GM21723 (cell line): ENCODE measurements at regions not wholly inside any gene's neighbourhood (a gene's known extent, or its start where the extent isn't known, plus 50 kb on each side); places are given as distances from the start of the nearest gene placed in this dataset.
"Not testable (repeated sequence)": the region's sequence is repeated elsewhere in the genome, so short reads cannot be mapped to it uniquely, and the experiment has no call there.

Experiments used
- ATAC-seq: cut with Tn5 transposase; IDR thresholded peaks from one replicate; pipeline ENCODE4 v1.9.1; 2021; ENCODE audit warnings: mild to moderate bottlenecking, moderate library complexity; ENCODE audit not compliant: unreplicated experiment

DNA sequence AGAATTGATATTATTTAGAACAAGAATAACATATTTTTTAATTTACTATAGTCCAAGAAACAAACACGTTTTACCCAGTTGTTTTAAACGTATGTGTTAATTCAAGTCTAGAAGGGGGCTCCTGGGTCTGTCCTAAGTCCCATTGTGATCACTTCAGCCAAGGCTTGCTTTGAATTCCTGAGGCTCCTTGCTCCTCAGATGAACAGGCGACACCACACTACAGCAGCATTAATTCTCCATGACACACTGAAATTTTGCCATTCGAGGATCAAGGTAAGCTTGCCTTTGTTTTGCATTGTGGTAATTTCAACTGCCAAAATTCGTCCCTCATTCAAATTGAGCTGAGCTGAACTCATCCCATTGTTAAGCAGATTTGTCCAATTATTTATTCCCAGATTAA is 1442.6 kb downstream of the SLITRK5 start:
- ATAC-seq: no peak

DNA sequence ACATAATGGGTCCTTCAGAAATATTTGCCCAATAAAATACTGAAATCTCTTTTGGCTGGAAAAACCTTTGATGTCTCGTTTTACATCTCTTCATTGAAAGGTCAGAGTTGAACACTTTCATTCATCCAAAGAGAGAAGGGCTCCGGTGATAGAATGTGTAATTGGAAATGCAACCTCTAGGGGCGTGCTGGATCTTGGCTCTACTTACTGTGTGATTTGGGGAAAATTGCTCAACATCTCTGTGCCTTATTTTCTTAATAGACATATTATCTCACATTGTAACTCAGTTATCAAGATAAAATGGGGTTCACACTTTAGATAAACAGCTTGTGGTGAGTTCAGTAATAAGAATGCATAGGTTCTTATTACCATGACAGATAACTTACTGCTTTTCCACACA is 1444.1 kb downstream of the SLITRK5 start:
- ATAC-seq: no peak

DNA sequence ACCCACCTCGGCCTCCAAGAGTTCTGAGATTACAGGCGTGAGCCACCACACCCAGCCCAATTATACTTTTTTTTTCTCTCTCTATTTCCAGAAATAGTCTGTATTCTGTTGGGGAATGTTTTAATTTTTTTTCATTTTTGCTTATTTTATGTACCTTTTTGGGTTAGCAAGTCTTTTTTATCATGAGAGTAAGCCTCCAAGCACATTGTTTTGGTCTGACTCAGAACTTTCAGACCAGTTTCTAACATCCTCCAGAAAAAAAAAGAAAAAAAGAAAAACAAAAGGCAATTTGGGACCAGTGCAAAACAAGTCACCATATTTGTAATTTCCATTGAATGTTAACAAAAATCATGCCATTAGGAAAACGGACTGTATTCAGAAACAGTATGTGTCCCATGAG is 1465.5 kb downstream of the SLITRK5 start:
- no peak for ATAC-seq

DNA sequence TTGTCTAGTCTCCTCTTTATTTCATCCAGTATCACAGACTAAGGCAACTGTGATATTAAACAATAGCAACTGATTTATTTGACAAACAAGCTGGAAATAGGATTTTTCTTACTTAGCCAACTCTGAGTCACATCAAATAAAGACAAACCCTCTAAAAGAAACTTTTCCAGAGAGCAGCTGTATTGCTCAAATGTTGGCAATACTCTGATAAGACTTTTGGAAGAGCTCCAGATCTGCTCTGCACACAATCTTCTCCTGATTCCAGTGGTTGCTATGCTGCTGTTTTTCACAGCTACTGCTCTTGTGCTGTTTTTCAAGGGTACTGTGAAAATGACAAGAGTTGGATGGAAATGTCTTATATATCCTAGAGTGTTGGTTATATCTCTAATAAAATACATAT is 1479.2 kb downstream of the SLITRK5 start:
- no peak for ATAC-seq

DNA sequence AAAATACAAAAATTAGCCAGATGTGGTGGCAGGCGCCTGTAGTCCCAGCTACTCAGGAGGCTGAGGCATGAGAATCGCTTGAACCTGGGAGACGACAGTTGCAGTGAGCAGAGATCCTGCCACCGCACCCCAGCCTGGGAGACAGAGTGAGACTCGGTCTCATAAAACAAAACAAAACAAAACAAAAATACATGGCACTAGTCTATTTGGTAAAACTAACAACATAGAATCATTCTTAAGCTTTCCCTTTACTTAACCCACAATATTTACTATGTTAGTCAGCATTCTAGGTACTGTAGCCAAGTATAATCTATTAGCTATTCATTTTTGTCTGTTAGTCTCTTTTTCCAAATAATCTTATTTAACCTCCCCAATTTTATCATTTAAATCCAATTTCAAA is 1482.8 kb downstream of the SLITRK5 start:
- ATAC-seq: no peak

DNA sequence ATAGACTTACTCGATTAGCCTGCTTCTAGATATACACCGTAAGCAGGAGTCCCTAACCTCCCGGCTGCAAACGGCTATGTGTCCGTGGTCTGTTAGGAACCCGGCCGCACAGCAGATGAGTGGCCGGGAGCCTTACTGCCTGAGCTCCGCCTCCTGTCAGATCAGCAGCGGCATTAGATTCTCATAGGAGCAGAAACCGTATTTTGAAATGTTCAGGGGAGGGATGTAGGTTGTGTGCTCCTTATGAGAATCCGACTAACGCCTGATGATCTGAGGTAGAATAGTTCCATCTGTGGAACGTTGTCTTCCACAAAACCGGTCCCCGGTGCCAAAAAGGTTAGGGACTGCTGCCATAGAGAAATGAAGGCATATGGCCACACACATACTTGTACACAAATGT is 1491.9 kb downstream of the SLITRK5 start:
- ATAC-seq: no peak

DNA sequence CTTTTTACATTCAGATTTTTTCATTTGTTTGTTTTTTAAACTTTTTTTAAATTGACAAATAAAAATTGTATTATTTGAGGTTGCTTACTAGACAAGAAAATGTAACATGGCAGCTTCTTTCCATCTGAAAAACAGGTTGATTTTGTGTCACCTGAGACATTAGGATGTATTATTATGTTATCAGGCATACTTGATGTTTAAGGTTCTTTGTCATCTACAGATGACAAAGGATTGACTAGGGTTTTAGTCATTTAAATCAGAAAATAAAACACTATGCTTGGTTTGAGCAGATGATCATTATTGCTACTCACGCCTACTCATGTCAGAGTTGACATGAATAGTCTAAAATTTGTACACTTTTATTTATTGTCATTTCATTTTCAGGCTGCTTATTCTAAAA is 1494.5 kb downstream of the SLITRK5 start:
- ATAC-seq: no peak

DNA sequence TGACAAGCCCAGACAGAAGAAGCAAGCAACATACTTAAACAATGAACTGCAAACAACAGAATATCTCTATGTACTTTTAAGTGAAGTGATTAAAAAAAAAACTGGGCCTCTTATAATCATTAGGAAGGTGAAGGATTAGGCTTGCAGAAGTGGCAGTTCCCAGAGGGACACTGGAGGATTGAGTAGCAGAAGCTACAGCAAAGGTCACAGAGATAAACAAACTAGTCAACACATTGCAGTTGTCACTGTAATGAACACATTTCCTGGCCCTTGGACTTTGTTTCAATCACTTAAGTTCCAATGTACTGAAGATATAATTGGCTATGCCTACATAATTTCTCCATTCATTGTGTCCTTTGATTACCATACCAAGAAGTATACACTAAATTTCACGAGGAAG is 1498.8 kb downstream of the SLITRK5 start:
- no peak for ATAC-seq

DNA sequence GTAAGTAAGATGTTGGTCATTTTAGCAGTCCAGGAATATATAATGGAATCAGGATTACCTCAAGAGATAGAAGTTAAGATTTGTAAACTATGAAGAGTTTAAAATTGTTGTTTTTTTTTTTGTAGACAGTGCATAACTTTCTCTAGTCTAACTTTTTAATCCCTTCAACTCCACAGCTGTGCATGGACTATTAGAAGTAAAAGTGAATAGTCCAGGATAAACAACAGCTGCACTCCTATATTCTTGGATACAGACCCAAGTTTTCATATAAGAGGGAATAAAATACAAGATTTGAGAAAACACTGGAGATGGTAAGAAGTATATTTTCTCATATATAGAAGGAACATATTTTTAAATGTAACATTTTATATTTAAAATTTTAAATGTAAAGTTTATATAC is 1509.9 kb downstream of the SLITRK5 start:
- no peak for ATAC-seq

DNA sequence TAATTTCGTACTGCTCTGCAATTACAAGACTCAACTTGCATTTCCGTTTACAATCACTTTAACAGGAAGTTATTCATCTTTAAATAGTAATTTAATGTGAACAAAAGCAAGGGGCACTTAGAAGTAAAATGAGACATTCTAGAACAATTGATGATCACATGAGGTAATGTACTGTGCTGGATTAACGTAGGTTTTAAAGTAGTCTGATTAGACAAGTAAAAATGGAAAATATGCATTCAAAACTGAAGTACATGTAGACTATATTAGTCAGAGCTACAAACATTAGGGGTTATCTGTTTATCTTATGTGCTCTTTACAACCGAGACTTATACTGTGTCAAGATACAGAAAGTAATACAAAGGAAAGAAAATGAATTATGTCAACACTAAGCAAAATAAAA is 1528.0 kb downstream of the SLITRK5 start:
- ATAC-seq: no peak

DNA sequence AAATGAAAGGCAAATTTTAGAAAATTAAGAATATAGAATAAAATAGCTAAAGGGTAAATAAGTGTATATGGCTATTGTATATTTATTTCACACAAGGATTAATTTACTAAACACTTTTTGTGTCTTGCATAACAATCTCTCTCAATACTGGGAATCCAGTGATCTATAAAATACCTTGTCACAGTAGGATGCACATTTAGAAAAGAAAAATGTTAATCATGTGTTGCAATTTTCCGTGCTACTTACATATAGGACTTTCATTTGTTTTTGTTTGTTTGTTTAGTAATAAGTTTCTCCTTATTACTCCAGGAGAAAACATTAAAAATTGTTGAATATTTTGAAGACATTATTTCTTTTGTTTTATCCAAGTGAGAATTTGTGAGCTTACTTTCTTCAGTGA is 1533.3 kb downstream of the SLITRK5 start:
- ATAC-seq: no peak

DNA sequence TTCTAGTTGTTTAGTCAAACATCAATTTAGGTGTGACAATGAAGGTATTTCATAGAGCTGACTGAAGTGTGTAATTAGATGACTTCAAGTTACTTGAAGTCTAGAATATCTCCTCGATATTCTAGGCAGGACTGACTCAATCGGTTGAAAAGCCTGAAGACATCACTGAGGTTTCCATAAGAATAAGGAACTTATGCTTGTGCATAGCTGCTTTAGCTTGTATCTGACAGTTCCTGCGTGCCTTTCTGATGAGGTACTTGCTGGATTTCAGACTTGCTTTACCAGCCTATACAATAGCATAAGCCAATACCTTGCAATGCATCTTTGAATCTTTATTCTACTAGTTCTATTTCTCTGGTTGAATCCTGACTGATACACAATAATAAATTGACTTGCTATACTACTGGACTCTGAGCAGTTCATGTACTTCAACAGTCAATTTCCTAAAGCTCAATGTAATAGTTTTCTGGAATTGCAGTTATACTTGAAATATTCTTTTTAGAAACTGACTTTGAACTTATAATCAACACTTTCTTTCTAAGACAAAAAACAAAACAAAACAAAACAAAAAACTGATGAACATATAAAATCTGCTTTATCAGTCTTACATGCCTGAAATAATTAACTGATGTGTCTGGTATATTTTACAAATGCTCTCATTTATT is 1534.8 kb downstream of the SLITRK5 start:
- ATAC-seq: no peak

DNA sequence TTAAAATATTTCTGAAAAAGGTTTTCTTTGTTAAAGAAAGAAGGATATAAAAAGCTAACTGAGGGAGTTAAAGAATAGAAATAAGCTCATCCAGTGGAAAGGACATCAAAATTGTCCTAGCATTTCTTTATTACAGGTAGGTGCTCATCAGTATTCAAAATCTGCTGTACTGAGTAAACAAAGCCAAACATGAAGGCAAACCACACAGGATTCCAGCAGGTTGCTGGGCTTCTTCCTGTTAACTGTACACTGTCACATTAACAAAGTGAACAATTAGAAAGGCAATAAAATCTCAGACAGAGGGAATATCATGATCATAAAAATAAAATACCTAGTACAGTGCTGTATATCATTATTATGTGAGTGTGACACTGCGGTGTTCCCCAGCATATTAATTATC is 1541.0 kb downstream of the SLITRK5 start:
- ATAC-seq: no peak

DNA sequence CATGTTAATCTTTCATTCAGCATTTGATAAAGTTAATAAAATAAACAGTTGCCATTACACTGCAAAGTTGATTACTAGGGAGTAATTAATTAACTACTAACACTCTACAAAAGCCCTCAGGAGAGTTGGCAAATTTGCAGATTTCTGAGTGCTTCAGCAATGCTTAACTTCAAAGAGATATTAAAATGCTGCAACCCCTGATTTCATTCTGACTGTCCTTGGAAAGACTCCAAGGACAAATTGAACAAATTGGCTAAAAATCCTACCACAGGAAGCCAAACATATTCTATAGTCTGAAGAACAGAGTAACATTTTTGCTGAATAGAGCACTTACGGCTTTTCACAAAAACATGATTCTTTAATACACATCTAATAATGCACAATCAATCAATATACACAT is 1543.0 kb downstream of the SLITRK5 start:
- no peak for ATAC-seq

DNA sequence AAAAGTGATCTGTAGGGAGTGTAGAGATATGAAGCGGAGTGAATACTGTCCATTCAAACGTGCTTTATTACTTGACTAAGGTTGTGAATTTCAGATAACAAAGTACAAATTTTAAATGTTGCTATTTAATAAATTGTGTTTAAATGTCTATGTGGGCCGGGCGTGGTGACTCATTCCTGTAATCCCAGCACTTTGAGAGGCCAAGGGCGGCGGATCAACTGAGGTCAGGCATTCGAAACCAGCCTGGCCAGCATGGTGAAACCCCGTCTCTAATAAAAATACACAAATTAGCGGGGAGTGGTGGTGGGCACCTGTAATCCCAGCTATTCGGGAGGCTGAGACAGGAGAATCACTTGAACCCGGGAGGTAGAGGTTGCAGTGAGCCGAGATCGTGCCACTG is 1544.1 kb downstream of the SLITRK5 start:
- not testable (repeated sequence) for ATAC-seq

DNA sequence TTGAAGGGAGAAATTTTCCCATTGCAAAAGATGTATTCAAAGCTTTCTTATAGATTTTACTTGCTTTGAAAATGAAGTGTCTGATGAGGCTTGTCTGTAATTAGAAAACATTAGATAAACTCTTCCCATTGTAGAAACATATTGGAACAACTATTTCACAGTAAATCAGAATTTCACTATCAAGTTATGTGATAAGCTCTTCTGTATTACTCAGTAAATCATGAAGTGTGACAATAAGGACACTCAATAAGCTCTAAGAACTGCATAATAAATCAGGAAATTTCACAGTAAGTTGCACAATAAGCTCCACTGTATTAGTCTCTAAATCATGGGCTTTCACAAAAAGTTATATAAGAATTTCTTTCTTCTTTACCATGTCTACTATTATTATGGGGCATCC is 1546.6 kb downstream of the SLITRK5 start:
- ATAC-seq: no peak

DNA sequence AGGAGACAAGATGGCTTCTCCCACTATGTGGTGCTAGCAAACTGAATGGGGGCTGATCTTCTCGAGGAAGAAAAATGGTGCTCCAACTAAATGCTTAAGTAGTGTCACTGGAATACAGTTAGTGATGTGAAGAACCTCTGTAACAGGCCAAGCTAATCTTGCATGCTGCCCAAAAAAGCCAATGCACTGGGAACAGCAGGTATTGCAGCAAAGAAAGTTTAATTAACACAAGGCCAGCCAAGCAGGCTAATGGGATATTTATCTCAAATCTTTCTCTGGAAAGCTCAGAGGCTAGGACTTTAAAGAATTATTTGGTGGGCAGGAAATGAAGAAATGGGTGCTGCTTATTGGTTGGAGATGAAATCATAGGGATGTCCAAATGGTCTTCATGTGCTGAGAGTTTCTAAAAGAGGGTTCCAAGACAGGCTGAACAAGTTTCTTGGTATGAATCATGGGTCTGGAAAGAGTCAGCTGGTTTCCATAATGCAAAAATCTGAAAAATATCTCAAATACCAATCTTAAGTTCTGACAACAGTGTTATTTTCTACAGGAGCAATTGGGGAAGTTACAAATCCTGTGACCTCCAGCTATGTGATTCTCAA is 1550.5 kb downstream of the SLITRK5 start:
- no peak for ATAC-seq

DNA sequence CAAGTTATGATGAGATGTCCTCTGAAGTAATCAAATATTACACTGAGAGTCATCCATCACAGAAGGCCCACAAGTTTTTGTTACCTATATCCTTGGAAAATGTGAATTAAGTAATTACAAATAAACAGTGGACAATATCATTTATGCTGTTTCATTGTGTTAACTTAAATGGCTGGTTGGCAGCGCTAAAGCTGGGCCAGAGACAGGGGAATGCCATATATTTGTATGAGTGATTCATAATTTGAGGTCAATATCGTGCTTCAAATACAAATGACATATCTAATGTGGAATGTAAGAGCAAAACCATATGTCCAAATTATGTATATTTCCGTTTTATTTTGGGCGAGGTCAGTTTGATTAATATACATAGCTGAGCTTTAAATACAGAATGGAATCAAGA is 1556.2 kb downstream of the SLITRK5 start:
- no peak for ATAC-seq

DNA sequence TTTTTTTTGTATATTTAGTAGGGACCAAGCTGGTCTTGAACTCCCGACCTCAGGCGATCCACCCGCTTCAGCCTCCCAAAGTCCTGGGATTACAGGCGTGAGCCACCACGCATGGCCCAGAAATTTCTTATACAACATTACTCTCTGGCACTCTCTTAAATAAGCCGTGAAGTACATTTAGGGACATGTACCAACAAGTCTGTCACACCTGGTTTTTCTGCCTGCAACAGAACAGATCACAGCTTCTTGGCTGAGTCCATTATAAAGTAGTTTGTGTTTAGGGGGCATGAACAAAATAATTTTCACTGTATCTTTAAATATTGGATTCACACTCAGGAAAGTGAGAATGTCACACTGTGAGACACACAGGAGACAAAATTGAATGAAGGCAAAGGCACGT is 1567.3 kb downstream of the SLITRK5 start:
- no peak for ATAC-seq

DNA sequence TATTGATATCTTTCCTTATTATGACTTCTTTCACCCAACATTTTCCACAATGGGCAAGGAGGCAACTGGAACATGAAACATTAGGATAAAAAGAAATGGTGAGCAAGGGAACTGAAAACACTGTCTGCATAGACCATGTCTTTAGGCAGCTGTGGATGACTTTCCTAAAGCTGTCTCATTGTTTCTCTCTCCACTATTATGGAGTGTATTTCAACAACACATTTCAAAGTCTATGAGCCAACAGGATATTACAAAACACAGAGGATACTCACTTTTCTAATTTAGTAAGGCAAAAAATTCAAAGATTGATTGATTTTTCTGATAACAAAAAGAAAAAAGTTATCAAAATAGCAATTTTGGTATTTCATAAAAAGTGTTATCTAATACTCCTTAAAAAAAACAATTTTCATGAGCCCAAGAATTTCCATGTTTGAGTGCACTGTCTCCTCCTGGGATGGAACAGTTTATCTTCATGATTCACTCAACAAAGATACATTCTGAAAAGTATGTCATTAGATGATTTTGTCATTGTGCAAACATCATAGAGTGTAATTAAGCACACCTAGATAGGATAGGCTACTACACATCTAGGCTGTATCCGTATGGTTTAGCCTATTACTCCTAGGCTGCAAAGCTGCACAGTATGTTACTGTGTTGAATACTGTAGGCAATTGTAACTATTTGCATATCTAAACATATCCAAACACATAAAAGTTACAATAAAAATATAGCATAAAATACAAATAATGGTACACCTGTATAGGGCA is 1568.4 kb downstream of the SLITRK5 start:
- ATAC-seq: no peak

DNA sequence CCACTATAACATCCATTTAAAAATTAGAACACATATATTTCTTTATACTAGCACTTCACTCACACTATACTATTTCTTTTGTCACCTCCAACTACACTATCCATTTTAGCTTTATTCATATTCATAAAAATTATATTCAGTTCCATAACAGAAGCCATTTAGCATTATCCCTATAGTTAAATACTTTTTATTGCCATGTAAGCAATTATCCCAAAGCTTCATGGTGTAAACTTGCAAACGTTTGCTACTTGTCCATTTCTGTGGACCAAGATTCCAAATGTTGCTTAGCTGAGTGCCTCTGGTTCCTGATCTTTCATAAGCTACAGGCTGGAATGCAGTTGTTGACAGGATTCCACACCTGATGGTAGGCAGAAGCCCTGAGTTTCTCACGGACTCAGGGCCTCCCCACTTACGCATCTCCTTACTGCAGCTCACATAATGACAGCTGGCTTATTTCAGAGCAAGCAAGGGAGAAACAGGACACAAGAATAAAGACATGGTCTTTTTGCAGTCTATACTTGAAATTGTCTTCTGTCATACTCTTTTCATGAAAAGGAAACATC is 1584.8 kb downstream of the SLITRK5 start:
- ATAC-seq: no peak

DNA sequence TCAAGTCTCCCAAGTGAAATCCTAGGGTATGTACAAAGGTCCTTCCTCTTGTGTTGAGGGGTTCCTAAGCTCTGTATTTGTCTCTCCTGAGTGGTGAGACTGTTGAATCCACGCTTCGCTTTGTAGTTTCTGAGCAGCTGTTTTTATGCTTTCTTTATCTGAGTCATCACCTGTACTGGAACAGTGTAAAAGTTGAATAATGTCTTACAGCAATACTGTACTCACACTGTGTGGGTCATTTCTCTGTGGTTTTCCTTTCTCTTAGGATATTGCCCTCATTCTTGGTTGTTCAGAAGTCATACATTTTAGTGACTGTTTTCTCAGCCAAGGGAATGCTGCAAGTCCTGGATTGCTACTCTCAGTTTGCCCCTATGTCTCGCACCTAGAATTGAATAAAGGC is 1596.6 kb downstream of the SLITRK5 start:
- ATAC-seq: no peak
